Aorta (tissue), 5 donors: ENCODE measurements at regions not wholly inside any gene's neighbourhood (a gene's known extent, or its start where the extent isn't known, plus 50 kb on each side); places are given as distances from the start of the nearest gene placed in this dataset.
"Not testable (repeated sequence)": the region's sequence is repeated elsewhere in the genome, so short reads cannot be mapped to it uniquely, and the experiment has no call there.

Source experiments
- ATAC-seq: fragments of 200-7000 bp; cut with Tn5 transposase; one replicate; pipeline ENCODE4 v1.9.1; 2022; ENCODE audit warnings: moderate library complexity; ENCODE audit not compliant: low FRiP score
- DNase-seq, 2 donors: peaks; one replicate each; pipeline ENCODE4 v3.0.0-alpha.2; 2020
- H3K27ac ChIP-seq, 2 donors: one replicate each; pipeline ENCODE4 v1.5.1; 2013; ENCODE audit warnings: low read length in 2 of 2, mild to moderate bottlenecking in 2 of 2, moderate library complexity in 2 of 2, control low read depth in 1 of 2, inconsistent platforms in 1 of 2, low read depth in 1 of 2
- H3K27me3 ChIP-seq, 2 donors: one replicate each; pipeline ENCODE4 v1.6.1; 2013; ENCODE audit warnings: control low read depth in 1 of 2, low read length in 1 of 2, mild to moderate bottlenecking in 1 of 2, moderate library complexity in 1 of 2; ENCODE audit not compliant: insufficient read depth in 2 of 2, control insufficient read depth in 1 of 2
- H3K36me3 ChIP-seq, 2 donors: one replicate each; pipeline ENCODE4 v1.6.1; 2013; ENCODE audit warnings: control low read depth in 1 of 2, low read length in 1 of 2, mild to moderate bottlenecking in 1 of 2; ENCODE audit not compliant: insufficient read depth in 2 of 2, control insufficient read depth in 1 of 2
- H3K4me1 ChIP-seq, 2 donors: one replicate each; pipeline ENCODE4 v1.6.1; 2013; ENCODE audit warnings: low read length in 2 of 2, control low read depth in 1 of 2, mild to moderate bottlenecking in 1 of 2, moderate library complexity in 1 of 2; ENCODE audit not compliant: insufficient read depth in 2 of 2, control insufficient read depth in 1 of 2
- H3K4me3 ChIP-seq, 2 donors: one replicate each; pipeline ENCODE4 v1.5.1; 2013; ENCODE audit warnings: low read length in 2 of 2, control low read depth in 1 of 2, mild to moderate bottlenecking in 1 of 2
- H3K9me3 ChIP-seq: one replicate; pipeline ENCODE4 v1.6.1; 2013; ENCODE audit warnings: mild to moderate bottlenecking, low read length; ENCODE audit not compliant: control insufficient read depth
- WGBS, 2 donors: extraction: QIAGEN DNeasy Blood & Tissue Kit; methylation state at CpG; one replicate each; pipeline ENCODE4 v1.1.7; 2013; 5-methylcytosine and 5-hydroxymethylcytosine counted together
- intact Hi-C, 2 donors: fragments of 100-400 bp; cut with DNase I; formaldehyde crosslinking; loops; one replicate each; pipeline versions ENCODE4 v1.14.2 to v1.15.0; 2022
- donor health status: healthy with polysubstance abuse.
- donor health status: Bipolar disorder and iron deficiency.
- donor health status: DM: no; HTN: no; CAD: no.
- donor health status: DM: no; HTN: no; CAD: no.
- donor health status: DM: yes; HTN: yes; CAD: no.

GRCh38 chr6:80497696-80498486, 391.4 kb downstream of the BCKDHB start:
- ATAC-seq, H3K36me3 ChIP-seq, H3K4me3 ChIP-seq, H3K4me1 ChIP-seq, H3K27me3 ChIP-seq, H3K9me3 ChIP-seq, DNase-seq, H3K27ac ChIP-seq, intact Hi-C loops: not testable (repeated sequence)
- 75 to 80% methylated on average over 18 of the region's 18 CpGs for WGBS, 2 donors

- H3K27me3 ChIP-seq, result no peaks in the 10 kb centered on the region
- no peak overlapping the region for H3K27ac ChIP-seq
- DNase-seq (no peak), ATAC-seq (no peak)
- H3K9me3 ChIP-seq, result no peaks in the 10 kb centered on the region
- no peaks in the 10 kb centered on the region for H3K4me1 ChIP-seq
- H3K36me3 ChIP-seq, result no peaks in the 10 kb centered on the region
- 50 to 60% methylated on average over 3 of the region's 3 CpGs for WGBS, 2 donors
- intact Hi-C loops, result no loop called here
- no peak overlapping the region for H3K4me3 ChIP-seq
Observed at GRCh38 chr6:80489911-80490635, 383.6 kb downstream of the BCKDHB start.

- no peaks in the 10 kb centered on the region for H3K36me3 ChIP-seq
- H3K9me3 ChIP-seq, result no peaks in the 10 kb centered on the region
- intact Hi-C loops, result no loop called here
- no peak for ATAC-seq
- no peaks in the 10 kb centered on the region for H3K27me3 ChIP-seq
- no peak overlapping the region for H3K4me3 ChIP-seq
- WGBS, 2 donors, result 57 to 70% methylated on average over 2 of the region's 2 CpGs
- H3K27ac ChIP-seq, result no peak overlapping the region
- H3K4me1 ChIP-seq, result no peaks in the 10 kb centered on the region
- no peak for DNase-seq
Observed at GRCh38 chr6:80488190-80488589, 381.7 kb downstream of the BCKDHB start.

- H3K4me1 ChIP-seq, H3K27ac ChIP-seq, intact Hi-C loops, H3K27me3 ChIP-seq, H3K36me3 ChIP-seq, ATAC-seq, H3K4me3 ChIP-seq, H3K9me3 ChIP-seq: not testable (repeated sequence)
- 96 to 97% methylated on average over 11 to 12 of the region's 12 CpGs for WGBS, 2 donors
- DNase-seq, result peak in 1 of 2 donors; percentile 39
Observed at GRCh38 chr6:80485494-80485893, 379.0 kb downstream of the BCKDHB start.

GRCh38 chr6:80482056-80482455, 375.6 kb downstream of the BCKDHB start:
- ATAC-seq (no peak), DNase-seq (no peak)
- Histone ChIP-seq H3K36me3 (no peaks in the 10 kb centered on the region), H3K27ac (no peak overlapping the region), H3K27me3 (no peaks in the 10 kb centered on the region), H3K9me3 (no peaks in the 10 kb centered on the region), H3K4me1 (no peaks in the 10 kb centered on the region), H3K4me3 (no peak overlapping the region)
- 96 to 97% methylated on average over 3 of the region's 3 CpGs for WGBS, 2 donors
- intact Hi-C loops, result no loop called here

- Histone ChIP-seq H3K36me3 (no peaks in the 10 kb centered on the region), H3K27ac (no peak overlapping the region), H3K4me1 (no peaks in the 10 kb centered on the region), H3K27me3 (no peaks in the 10 kb centered on the region), H3K4me3 (no peak overlapping the region), H3K9me3 (no peaks in the 10 kb centered on the region)
- DNase-seq, result no peak
- ATAC-seq, result no peak
- intact Hi-C loops, result no loop called here
Observed at GRCh38 chr6:80480421-80481157, 374.1 kb downstream of the BCKDHB start.

- WGBS, 2 donors, result 83 to 87% methylated on average over 1 of the region's 1 CpG
- Histone ChIP-seq H3K27me3 (no peaks in the 10 kb centered on the region), H3K27ac (no peak overlapping the region), H3K9me3 (no peaks in the 10 kb centered on the region), H3K36me3 (no peaks in the 10 kb centered on the region), H3K4me1 (no peaks in the 10 kb centered on the region), H3K4me3 (no peak overlapping the region)
- DNase-seq (no peak), ATAC-seq (no peak)
- intact Hi-C loops, result no loop called here
Observed at GRCh38 chr6:80478030-80478429, 371.6 kb downstream of the BCKDHB start.

GRCh38 chr6:80477591-80477990, 371.1 kb downstream of the BCKDHB start:
- no peak overlapping the region for H3K27ac ChIP-seq
- 71 to 74% methylated on average over 3 of the region's 3 CpGs for WGBS, 2 donors
- intact Hi-C loops, result no loop called here
- no peak overlapping the region for H3K4me3 ChIP-seq
- no peaks in the 10 kb centered on the region for H3K27me3 ChIP-seq
- DNase-seq (no peak), ATAC-seq (no peak)
- no peaks in the 10 kb centered on the region for H3K9me3 ChIP-seq
- H3K36me3 ChIP-seq, result no peaks in the 10 kb centered on the region
- H3K4me1 ChIP-seq, result no peaks in the 10 kb centered on the region
